ENCODE measurements at regions not wholly inside any gene's neighbourhood (a gene's known extent, or its start where the extent isn't known, plus 50 kb on each side); places are given as distances from the start of the nearest gene placed in this dataset.
A peak's percentile ranks its signal among the peaks of the same experiment; 100 is the strongest.

DNA sequence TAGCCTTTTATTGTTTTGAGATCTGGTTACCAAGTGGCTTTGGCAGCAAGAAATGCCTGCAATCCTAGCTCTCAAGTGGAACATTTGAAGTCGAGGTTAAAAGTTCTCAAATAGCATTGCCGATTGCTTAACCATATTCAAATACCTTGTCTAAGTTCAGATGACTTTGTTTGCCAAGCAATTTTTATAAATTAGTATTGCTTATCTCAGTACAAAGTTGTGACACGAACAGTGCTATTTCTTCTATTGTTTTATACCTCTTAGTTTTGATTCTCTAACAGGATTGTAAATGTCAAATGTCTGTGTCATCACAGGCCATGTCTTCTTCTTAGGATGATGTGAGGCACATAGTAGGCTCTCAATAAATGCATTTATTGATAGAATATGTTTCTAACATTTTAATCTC, 633.3 kb downstream of the PTPRC start (continued):
- TF ChIP-seq, protein P1, sequence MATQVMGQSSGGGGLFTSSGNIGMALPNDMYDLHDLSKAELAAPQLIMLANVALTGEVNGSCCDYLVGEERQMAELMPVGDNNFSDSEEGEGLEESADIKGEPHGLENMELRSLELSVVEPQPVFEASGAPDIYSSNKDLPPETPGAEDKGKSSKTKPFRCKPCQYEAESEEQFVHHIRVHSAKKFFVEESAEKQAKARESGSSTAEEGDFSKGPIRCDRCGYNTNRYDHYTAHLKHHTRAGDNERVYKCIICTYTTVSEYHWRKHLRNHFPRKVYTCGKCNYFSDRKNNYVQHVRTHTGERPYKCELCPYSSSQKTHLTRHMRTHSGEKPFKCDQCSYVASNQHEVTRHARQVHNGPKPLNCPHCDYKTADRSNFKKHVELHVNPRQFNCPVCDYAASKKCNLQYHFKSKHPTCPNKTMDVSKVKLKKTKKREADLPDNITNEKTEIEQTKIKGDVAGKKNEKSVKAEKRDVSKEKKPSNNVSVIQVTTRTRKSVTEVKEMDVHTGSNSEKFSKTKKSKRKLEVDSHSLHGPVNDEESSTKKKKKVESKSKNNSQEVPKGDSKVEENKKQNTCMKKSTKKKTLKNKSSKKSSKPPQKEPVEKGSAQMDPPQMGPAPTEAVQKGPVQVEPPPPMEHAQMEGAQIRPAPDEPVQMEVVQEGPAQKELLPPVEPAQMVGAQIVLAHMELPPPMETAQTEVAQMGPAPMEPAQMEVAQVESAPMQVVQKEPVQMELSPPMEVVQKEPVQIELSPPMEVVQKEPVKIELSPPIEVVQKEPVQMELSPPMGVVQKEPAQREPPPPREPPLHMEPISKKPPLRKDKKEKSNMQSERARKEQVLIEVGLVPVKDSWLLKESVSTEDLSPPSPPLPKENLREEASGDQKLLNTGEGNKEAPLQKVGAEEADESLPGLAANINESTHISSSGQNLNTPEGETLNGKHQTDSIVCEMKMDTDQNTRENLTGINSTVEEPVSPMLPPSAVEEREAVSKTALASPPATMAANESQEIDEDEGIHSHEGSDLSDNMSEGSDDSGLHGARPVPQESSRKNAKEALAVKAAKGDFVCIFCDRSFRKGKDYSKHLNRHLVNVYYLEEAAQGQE (IDR thresholded peaks at IDR 0.05; ENCODE audit: low read depth, low read length), result no peak
- TF ChIP-seq YBX1 (IDR thresholded peaks at IDR 0.05), result no peak

GRCh38 chr1:199272628-199273086, 633.8 kb downstream of the PTPRC start:
- peak; percentile 54 for DNase-seq (ENCODE audit: low read depth, low spot score)
- Histone ChIP-seq H3K79me2 (ENCODE audit: control insufficient read depth, insufficient read depth, low read length) (no peaks in the 10 kb centered on the region), H3K4me2 (ENCODE audit: control insufficient read depth, insufficient read depth) (no peak overlapping the region), H2AFZ (ENCODE audit: control insufficient read depth, low read depth, low read length) (no peak overlapping the region), H3K27me3 (replicated peaks in 1 of 2; ENCODE audit: control insufficient read depth in 2 of 2, insufficient read depth in 2 of 2, low read length in 1 of 2) (no peaks in the 10 kb centered on the region), H4K20me1 (ENCODE audit: control insufficient read depth, insufficient read depth) (no peaks in the 10 kb centered on the region), H3K27ac (ENCODE audit: control insufficient read depth, insufficient read depth) (no peak overlapping the region), H3K9ac (ENCODE audit: control insufficient read depth, insufficient read depth, low read length) (no peak overlapping the region), H3K4me3 (no peak overlapping the region), H3K36me3 (ENCODE audit: control insufficient read depth in 2 of 2, insufficient read depth in 2 of 2, low read length in 1 of 2) (no peaks in the 10 kb centered on the region), H3K9me3 (replicated peaks; ENCODE audit: control insufficient read depth, insufficient read depth, low read length) (no peaks in the 10 kb centered on the region; the same call in 2 of the 3 replicates), H3K4me1 (ENCODE audit: control insufficient read depth, insufficient read depth, low read length) (peaks cover 5% of the 10 kb centered on the region; the same call in 1 of the 2 replicates)
- ChIA-PET RAD21 (ENCODE audit: unreplicated experiment) (interaction anchor here (1.6 to 1.8 kb wide), 2 partner anchors 10 to 191 kb away, joined by 3 to 13 read pairs; no protein-coding TSS in a partner anchor), CTCF (interaction anchor here (0.7 kb wide), 1 partner anchor 10 kb away, joined by 3 read pairs; no protein-coding TSS in a partner anchor), SMC1A (ENCODE audit: uncharacterized antibody, unreplicated experiment) (interaction anchor here (1.0 to 2.4 kb wide), 5 partner anchors 10 to 103 kb away, joined by 3 to 10 read pairs (median 3); no protein-coding TSS in a partner anchor), POLR2A (no interaction called here)
- no peak for FAIRE-seq
- intact Hi-C loops (cut with micrococcal nuclease; ENCODE audit: unreplicated experiment), result loop anchor here (5.0 kb wide), 2 partner anchors 100 to 130 kb away; no protein-coding TSS in a partner anchor
- in situ Hi-C loops (cut with MboI), result no loop called here
- ATAC-seq, result peak; percentile 91
- 0% methylated on average over 3 of the region's 3 CpGs for WGBS (ENCODE audit: insufficient coverage, insufficient replicate concordance, low lambda C conversion rate, missing lambda C conversion rate)
- BruUV-seq (replicated peaks), result no TSS peak
- peak; percentile 44 for TF ChIP-seq SP1 (IDR thresholded peaks at IDR 0.05; ENCODE audit: low read depth, low read length)
- TF ChIP-seq BMI1 (IDR thresholded peaks at IDR 0.05; ENCODE audit: borderline replicate concordance), result 0 out of 2 replicates have a peak, but pooled peaks have one; percentile 27
- TF ChIP-seq CREM (IDR thresholded peaks at IDR 0.05; ENCODE audit: low read depth), result peak; percentile 76; the same call in 1 of the 2 replicates
- no peak for TF ChIP-seq HCFC1 (IDR thresholded peaks at IDR 0.05; ENCODE audit: low read length)
- no peak for TF ChIP-seq MYB (IDR thresholded peaks at IDR 0.05; ENCODE audit: borderline replicate concordance, low read depth, low read length)
- 0 out of 3 replicates have a peak, but pooled peaks of 1 of the 2 experiments have one; percentile 8 for TF ChIP-seq EGR1 (IDR thresholded peaks at IDR 0.05; ENCODE audit: borderline replicate concordance in 1 of 2, low read depth in 2 of 2, low read length in 2 of 2)
- peak; percentile 47; the same call in 1 of the 2 replicates for TF ChIP-seq PAX5 (IDR thresholded peaks at IDR 0.05; ENCODE audit: borderline replicate concordance, low read depth, low read length)
- TF ChIP-seq NKRF (conservative IDR thresholded peaks at IDR 0.05), result no peak
- no peak for TF ChIP-seq FOXK2 (IDR thresholded peaks at IDR 0.05)
- TF ChIP-seq STAT3 (IDR thresholded peaks at IDR 0.05; ENCODE audit: low read depth, low read length), result no peak
- no peak for TF ChIP-seq TAF1 (IDR thresholded peaks at IDR 0.05; ENCODE audit: borderline replicate concordance, low read depth, low read length)
- TF ChIP-seq ATF7 (IDR thresholded peaks at IDR 0.05; ENCODE audit: low read depth), result peak; percentile 79
- peak; percentile 66 for TF ChIP-seq MEF2B (IDR thresholded peaks at IDR 0.05; ENCODE audit: partially characterized antibody, poor library complexity, severe bottlenecking)
- TF ChIP-seq ZBED1 (IDR thresholded peaks at IDR 0.05; ENCODE audit: borderline replicate concordance), result peak; percentile 89; the same call in 1 of the 2 replicates
- no peak for TF ChIP-seq TBL1XR1 (IDR thresholded peaks at IDR 0.05; ENCODE audit: low read depth, low read length)
- TF ChIP-seq ETV6 (conservative IDR thresholded peaks at IDR 0.05 in 1 of 2, IDR thresholded peaks at IDR 0.05 in 1 of 2; ENCODE audit: borderline replicate concordance in 1 of 2, low read depth in 1 of 2), result peak in 1 of 2 experiments; percentile 75; a peak in 1 of 4 replicates
